Rectal smooth muscle tissue (tissue), 1 donor: ENCODE measurements at regions not wholly inside any gene's neighbourhood (a gene's known extent, or its start where the extent isn't known, plus 50 kb on each side); places are given as distances from the start of the nearest gene placed in this dataset.

Experiments used
- H3K27ac ChIP-seq: one replicate; pipeline ENCODE4 v1.7.0; 2013; ENCODE audit warnings: low read depth, low read length, inconsistent platforms
- H3K27me3 ChIP-seq: one replicate; pipeline ENCODE4 v1.7.0; 2013; ENCODE audit warnings: low read length; ENCODE audit not compliant: control insufficient read depth, insufficient read depth
- H3K36me3 ChIP-seq: one replicate; pipeline ENCODE4 v1.7.0; 2013; ENCODE audit warnings: low read length; ENCODE audit not compliant: control insufficient read depth, insufficient read depth
- H3K4me1 ChIP-seq: one replicate; pipeline ENCODE4 v1.7.0; 2013; ENCODE audit warnings: low read length; ENCODE audit not compliant: control insufficient read depth, insufficient read depth
- H3K4me3 ChIP-seq: one replicate; pipeline ENCODE4 v1.7.0; 2013; ENCODE audit warnings: low read length
- H3K9ac ChIP-seq: one replicate; pipeline ENCODE4 v1.7.0; 2013; ENCODE audit warnings: low read length

- H3K36me3 ChIP-seq, result no peaks in the 10 kb centered on the region
- H3K4me3 ChIP-seq, result no peak overlapping the region
- H3K9ac ChIP-seq, result no peak overlapping the region
- no peaks in the 10 kb centered on the region for H3K4me1 ChIP-seq
- H3K27ac ChIP-seq, result no peak overlapping the region
- H3K27me3 ChIP-seq, result no peaks in the 10 kb centered on the region
Observed at GRCh38 chr12:92089559-92089958, 56.1 kb downstream of the BTG1 start.

- no peaks in the 10 kb centered on the region for H3K4me1 ChIP-seq
- no peaks in the 10 kb centered on the region for H3K27me3 ChIP-seq
- H3K9ac ChIP-seq, result no peak overlapping the region
- no peak overlapping the region for H3K27ac ChIP-seq
- no peak overlapping the region for H3K4me3 ChIP-seq
- H3K36me3 ChIP-seq, result no peaks in the 10 kb centered on the region
Observed at GRCh38 chr12:92088805-92089204, 56.8 kb downstream of the BTG1 start.

GRCh38 chr12:92085736-92086040 is 60.0 kb downstream of the BTG1 start:
- H3K27me3 ChIP-seq, result no peaks in the 10 kb centered on the region
- no peak overlapping the region for H3K9ac ChIP-seq
- no peak overlapping the region for H3K4me3 ChIP-seq
- H3K27ac ChIP-seq, result no peak overlapping the region
- no peaks in the 10 kb centered on the region for H3K36me3 ChIP-seq
- peaks cover 2% of the 10 kb centered on the region for H3K4me1 ChIP-seq

- H3K27me3 ChIP-seq, result no peaks in the 10 kb centered on the region
- no peaks in the 10 kb centered on the region for H3K36me3 ChIP-seq
- H3K4me1 ChIP-seq, result peaks cover 3% of the 10 kb centered on the region
- H3K9ac ChIP-seq, result no peak overlapping the region
- no peak overlapping the region for H3K27ac ChIP-seq
- H3K4me3 ChIP-seq, result no peak overlapping the region
Observed at GRCh38 chr12:92085040-92085735, 60.5 kb downstream of the BTG1 start.

- Histone ChIP-seq H3K9ac (no peak overlapping the region), H3K27me3 (no peaks in the 10 kb centered on the region), H3K4me3 (no peak overlapping the region), H3K4me1 (peaks cover 3% of the 10 kb centered on the region), H3K27ac (no peak overlapping the region), H3K36me3 (no peaks in the 10 kb centered on the region)
Observed at GRCh38 chr12:92080911-92081285, 64.7 kb downstream of the BTG1 start.

- H3K36me3 ChIP-seq, result no peaks in the 10 kb centered on the region
- H3K27ac ChIP-seq, result no peak overlapping the region
- no peak overlapping the region for H3K4me3 ChIP-seq
- H3K27me3 ChIP-seq, result no peaks in the 10 kb centered on the region
- H3K9ac ChIP-seq, result no peak overlapping the region
- peaks cover 3% of the 10 kb centered on the region for H3K4me1 ChIP-seq
Observed at GRCh38 chr12:92079054-92079385, 66.6 kb downstream of the BTG1 start.

- H3K9ac ChIP-seq, result no peak overlapping the region
- H3K27ac ChIP-seq, result no peak overlapping the region
- no peak overlapping the region for H3K4me3 ChIP-seq
- H3K4me1 ChIP-seq, result peaks cover 3% of the 10 kb centered on the region
- H3K27me3 ChIP-seq, result no peaks in the 10 kb centered on the region
- no peaks in the 10 kb centered on the region for H3K36me3 ChIP-seq
Observed at GRCh38 chr12:92078167-92079053, 67.2 kb downstream of the BTG1 start.

GRCh38 chr12:92077530-92077929 is 68.1 kb downstream of the BTG1 start:
- Histone ChIP-seq H3K27ac (no peak overlapping the region), H3K4me3 (no peak overlapping the region), H3K36me3 (no peaks in the 10 kb centered on the region), H3K9ac (no peak overlapping the region), H3K4me1 (peaks cover 3% of the 10 kb centered on the region), H3K27me3 (no peaks in the 10 kb centered on the region)

GRCh38 chr12:92076101-92076500 is 69.5 kb downstream of the BTG1 start:
- Histone ChIP-seq H3K27me3 (no peaks in the 10 kb centered on the region), H3K9ac (no peak overlapping the region), H3K4me3 (no peak overlapping the region), H3K27ac (no peak overlapping the region), H3K4me1 (peaks cover 3% of the 10 kb centered on the region), H3K36me3 (no peaks in the 10 kb centered on the region)

- no peak overlapping the region for H3K27ac ChIP-seq
- no peaks in the 10 kb centered on the region for H3K36me3 ChIP-seq
- no peaks in the 10 kb centered on the region for H3K27me3 ChIP-seq
- H3K9ac ChIP-seq, result no peak overlapping the region
- no peaks in the 10 kb centered on the region for H3K4me1 ChIP-seq
- no peak overlapping the region for H3K4me3 ChIP-seq
Observed at GRCh38 chr12:92075425-92075914, 70.2 kb downstream of the BTG1 start.

- Histone ChIP-seq H3K4me3 (no peak overlapping the region), H3K4me1 (no peaks in the 10 kb centered on the region), H3K9ac (no peak overlapping the region), H3K27ac (no peak overlapping the region), H3K27me3 (no peaks in the 10 kb centered on the region), H3K36me3 (no peaks in the 10 kb centered on the region)
Observed at GRCh38 chr12:92074889-92075288, 70.8 kb downstream of the BTG1 start.

- H3K27ac ChIP-seq, result no peak overlapping the region
Observed at GRCh38 chr12:92073094-92073493, 72.6 kb downstream of the BTG1 start.

GRCh38 chr12:92072112-92072511 is 73.5 kb downstream of the BTG1 start:
- no peaks in the 10 kb centered on the region for H3K36me3 ChIP-seq
- no peak overlapping the region for H3K4me3 ChIP-seq
- no peak overlapping the region for H3K9ac ChIP-seq
- no peaks in the 10 kb centered on the region for H3K4me1 ChIP-seq
- H3K27me3 ChIP-seq, result no peaks in the 10 kb centered on the region
- no peak overlapping the region for H3K27ac ChIP-seq

More at GRCh38 chr12:92073094-92073493, 72.6 kb downstream of the BTG1 start:
- no peaks in the 10 kb centered on the region for H3K36me3 ChIP-seq
- H3K9ac ChIP-seq, result no peak overlapping the region
- H3K27me3 ChIP-seq, result no peaks in the 10 kb centered on the region
- H3K4me1 ChIP-seq, result no peaks in the 10 kb centered on the region
- H3K4me3 ChIP-seq, result no peak overlapping the region
